Endodermal cell (in vitro differentiated cells): ENCODE measurements at regions not wholly inside any gene's neighbourhood (a gene's known extent, or its start where the extent isn't known, plus 50 kb on each side); places are given as distances from the start of the nearest gene placed in this dataset.

ENCODE experiments used
- DNase-seq: peaks from one replicate; pipeline ENCODE4 v3.0.0-alpha.2; 2017
- H3K27ac ChIP-seq: 2 replicates; pipeline ENCODE4 v1.5.1; 2013; ENCODE audit warnings: mild to moderate bottlenecking, low read depth, low read length, moderate library complexity
- H3K27me3 ChIP-seq: 2 replicates; pipeline ENCODE4 v1.6.1; 2013; ENCODE audit warnings: mild to moderate bottlenecking, low read length, moderate library complexity; ENCODE audit not compliant: insufficient read depth, control insufficient read depth, poor library complexity, severe bottlenecking
- H3K36me3 ChIP-seq: 2 replicates; pipeline ENCODE4 v1.7.0; 2013; ENCODE audit warnings: mild to moderate bottlenecking, low read length, moderate library complexity; ENCODE audit not compliant: control insufficient read depth, insufficient read depth
- H3K4me1 ChIP-seq: one replicate; pipeline ENCODE4 v1.7.0; 2013; ENCODE audit warnings: low read length; ENCODE audit not compliant: control insufficient read depth, insufficient read depth
- H3K4me3 ChIP-seq: 2 replicates; pipeline ENCODE4 v1.5.1; 2013; ENCODE audit warnings: mild to moderate bottlenecking, low read length, moderate library complexity
- H3K9ac ChIP-seq: 2 replicates; pipeline ENCODE4 v1.6.1; 2013; ENCODE audit warnings: mild to moderate bottlenecking, low read length, moderate library complexity; ENCODE audit not compliant: poor library complexity, severe bottlenecking; ENCODE audit errors: extremely low read depth
- H3K9me3 ChIP-seq: 2 replicates; pipeline ENCODE4 v1.6.1; 2013; ENCODE audit warnings: mild to moderate bottlenecking, low read length, moderate library complexity; ENCODE audit not compliant: control insufficient read depth
- H3K27ac Mint-ChIP-seq: 2 replicates; pipeline ENCODE4 v1.8.0; 2020; ENCODE audit warnings: mixed read lengths
- H3K27me3 Mint-ChIP-seq: 2 replicates; pipeline ENCODE4 v1.8.0; 2021; ENCODE audit warnings: mild to moderate bottlenecking, mixed read lengths; ENCODE audit not compliant: insufficient read depth
- H3K36me3 Mint-ChIP-seq: 2 replicates; pipeline ENCODE4 v1.8.0; 2020; ENCODE audit warnings: low read depth, mixed read lengths
- H3K4me1 Mint-ChIP-seq: 2 replicates; pipeline ENCODE4 v1.8.0; 2020; ENCODE audit warnings: mixed read lengths
- H3K4me3 Mint-ChIP-seq: 2 replicates; pipeline ENCODE4 v1.8.0; 2020; ENCODE audit warnings: mild to moderate bottlenecking, moderate library complexity, mixed read lengths
- H3K9me3 Mint-ChIP-seq: 2 replicates; pipeline ENCODE4 v1.8.0; 2020; ENCODE audit warnings: mild to moderate bottlenecking, mixed read lengths
- CTCF ChIP-seq: fragments of 200-600 bp; sonication (generic); conservative IDR thresholded peaks from 2 replicates; pipeline ENCODE4 v1.5.0; 2021; ENCODE audit warnings: antibody characterized with exemption, mild to moderate bottlenecking
- WGBS, 2 experiments: methylation state at CpG; one replicate each; pipeline versions ENCODE4 v1.1.5 to v1.1.7; 2013; ENCODE audit warnings: missing lambda C conversion rate in 2 of 2, mixed read lengths in 1 of 2; ENCODE audit not compliant: insufficient coverage in 1 of 2, insufficient read length in 1 of 2; 5-methylcytosine and 5-hydroxymethylcytosine counted together

GRCh38 chr6:113209315-113209714 is 647.8 kb upstream of the MARCKS start:
- Mint-ChIP-seq H3K36me3 (no peaks in the 10 kb centered on the region), H3K27me3 (no peaks in the 10 kb centered on the region), H3K4me1 (no peaks in the 10 kb centered on the region), H3K9me3 (no peaks in the 10 kb centered on the region), H3K4me3 (no peak overlapping the region), H3K27ac (no peak overlapping the region)
- DNase-seq = peak; percentile 47
- no peak overlapping the region for H3K9ac ChIP-seq
- no peak overlapping the region for H3K27ac ChIP-seq
- TF ChIP-seq CTCF = no peak
- no peaks in the 10 kb centered on the region for H3K9me3 ChIP-seq
- no peaks in the 10 kb centered on the region for H3K27me3 ChIP-seq
- H3K4me3 ChIP-seq = no peak overlapping the region
- 72 to 100% methylated on average over 3 to 5 of the region's 5 CpGs for WGBS, 2 experiments
- H3K4me1 ChIP-seq = no peaks in the 10 kb centered on the region
- no peaks in the 10 kb centered on the region for H3K36me3 ChIP-seq

GRCh38 chr6:113211170-113211569 is 646.0 kb upstream of the MARCKS start:
- Mint-ChIP-seq H3K4me1 (no peaks in the 10 kb centered on the region), H3K4me3 (no peak overlapping the region), H3K9me3 (no peaks in the 10 kb centered on the region), H3K36me3 (no peaks in the 10 kb centered on the region), H3K27ac (no peak overlapping the region), H3K27me3 (no peaks in the 10 kb centered on the region)
- H3K27me3 ChIP-seq = no peaks in the 10 kb centered on the region
- no peak overlapping the region for H3K27ac ChIP-seq
- H3K9ac ChIP-seq = no peak overlapping the region
- TF ChIP-seq CTCF = no peak
- H3K9me3 ChIP-seq = no peaks in the 10 kb centered on the region
- H3K4me3 ChIP-seq = no peak overlapping the region
- no peak for DNase-seq
- no peaks in the 10 kb centered on the region for H3K36me3 ChIP-seq
- H3K4me1 ChIP-seq = no peaks in the 10 kb centered on the region

- Mint-ChIP-seq H3K36me3 (no peaks in the 10 kb centered on the region), H3K9me3 (no peaks in the 10 kb centered on the region), H3K4me1 (no peaks in the 10 kb centered on the region), H3K27ac (no peak overlapping the region), H3K27me3 (no peaks in the 10 kb centered on the region), H3K4me3 (no peak overlapping the region)
- no peak overlapping the region for H3K9ac ChIP-seq
- WGBS, 2 experiments = 95 to 100% methylated on average over 2 of the region's 2 CpGs
- no peak for TF ChIP-seq CTCF
- no peak for DNase-seq
- H3K27ac ChIP-seq = no peak overlapping the region
- H3K27me3 ChIP-seq = no peaks in the 10 kb centered on the region
- H3K4me3 ChIP-seq = no peak overlapping the region
- no peaks in the 10 kb centered on the region for H3K9me3 ChIP-seq
- H3K36me3 ChIP-seq = no peaks in the 10 kb centered on the region
- no peaks in the 10 kb centered on the region for H3K4me1 ChIP-seq
These were observed 637.4 kb upstream of the MARCKS start for GRCh38 chr6:113219783-113220182.
